K562 (cell line): ENCODE measurements at regions not wholly inside any gene's neighbourhood (a gene's known extent, or its start where the extent isn't known, plus 50 kb on each side); places are given as distances from the start of the nearest gene placed in this dataset.

ENCODE experiments used
- ATAC-seq: fragments of 200-7000 bp; cut with Tn5 transposase; 3 replicates; pipeline ENCODE4 v1.9.1; 2020; ENCODE audit warnings: moderate library complexity
- BruUV-seq: library from RNA; stranded (reverse); fragments of 400-500 nt; replicated peaks from 2 replicates; lab custom pipeline; 2021; lab: Mats Ljungman, UMichigan
- CTCF ChIA-PET: fragments of 300-600 bp; formaldehyde crosslinking; extraction: SDS; loops from one replicate; lab custom pipeline; 2021; ENCODE audit warnings: low intra/inter-chr PET ratio; lab: Yijun Ruan, JAX
- POLR2A ChIA-PET: fragments of 300-600, 350-650 bp; sonication (Branson Sonifier 250); formaldehyde crosslinking; extraction: SDS; loops from one replicate; lab custom pipeline; 2021; ENCODE audit warnings: antibody characterized with exemption, inconsistent platforms; lab: Yijun Ruan, JAX
- DNase-seq, 4 experiments: peaks; one replicate each; pipeline versions ENCODE4 v3.0.0 to v3.0.0-alpha.2; 2011 to 2018; ENCODE audit warnings: low spot score in 3 of 4, mixed read lengths in 3 of 4; ENCODE audit errors: extremely low read depth in 1 of 4
- FAIRE-seq: peaks from 2 replicates; lab custom pipeline; 2011; peaks lifted over from hg19 to GRCh38; lab: Jason Lieb, UNC
- H2AFZ ChIP-seq: 2 replicates; pipeline ENCODE4 v1.6.0; 2011; ENCODE audit warnings: low read depth, low read length, control low read depth, inconsistent platforms
- H3K27ac ChIP-seq: fragments of 200-600 bp; 3 replicates; pipeline ENCODE4 v1.8.0; 2011; ENCODE audit warnings: low read depth, mild to moderate bottlenecking, control low read depth, inconsistent platforms, low read length, moderate library complexity, mixed read lengths; ENCODE audit errors: extremely low read depth
- H3K27me3 ChIP-seq, 2 experiments: fragments of 300-600 bp in 1 of 2; 2 replicates in 1 of 2; 3 replicates in 1 of 2; pipeline versions ENCODE4 v1.6.0 to v1.8.0; 2011; ENCODE audit warnings: inconsistent platforms in 2 of 2, low read length in 2 of 2, mild to moderate bottlenecking in 1 of 2, mixed read lengths in 1 of 2, moderate library complexity in 1 of 2; ENCODE audit not compliant: control insufficient read depth in 2 of 2, insufficient read depth in 2 of 2
- H3K36me3 ChIP-seq: fragments of 300-600 bp; 3 replicates; pipeline ENCODE4 v1.8.0; 2011; ENCODE audit warnings: mild to moderate bottlenecking, low read length, inconsistent platforms; ENCODE audit not compliant: control insufficient read depth, insufficient read depth
- H3K4me1 ChIP-seq, 2 experiments: fragments of 200-600 bp in 1 of 2; replicated peaks in 1 of 2; 2 replicates in 1 of 2; 3 replicates in 1 of 2; pipeline versions ENCODE4 v1.5.1 to v1.8.0; 2011; ENCODE audit warnings: inconsistent platforms in 2 of 2, low read length in 2 of 2, mild to moderate bottlenecking in 1 of 2, mixed read lengths in 1 of 2, moderate library complexity in 1 of 2; ENCODE audit not compliant: control insufficient read depth in 2 of 2, insufficient read depth in 2 of 2
- H3K4me2 ChIP-seq: 2 replicates; pipeline ENCODE4 v1.6.1; 2011; ENCODE audit warnings: low read length, control low read depth, inconsistent platforms, mixed read lengths; ENCODE audit not compliant: insufficient read depth
- H3K4me3 ChIP-seq: fragments of 200-600 bp; sonication (generic), shearing (Covaris generic); 2 replicates; pipeline ENCODE4 v1.5.1; 2016; ENCODE audit warnings: control low read depth, inconsistent platforms
- H3K79me2 ChIP-seq: fragments of 200-600 bp; 3 replicates; pipeline ENCODE4 v1.8.0; 2011; ENCODE audit warnings: low read length, inconsistent platforms; ENCODE audit not compliant: control insufficient read depth, insufficient read depth
- H3K9ac ChIP-seq, 2 experiments: 2 replicates each; pipeline versions ENCODE4 v1.6.0 to v1.6.1; 2011; ENCODE audit warnings: low read depth in 2 of 2, low read length in 2 of 2, control low read depth in 1 of 2, inconsistent platforms in 1 of 2, mild to moderate bottlenecking in 1 of 2, mixed read lengths in 1 of 2; ENCODE audit not compliant: insufficient read depth in 1 of 2
- H3K9me1 ChIP-seq: one replicate; pipeline ENCODE4 v1.6.0; 2011; ENCODE audit warnings: inconsistent platforms, mild to moderate bottlenecking, low read length, moderate library complexity; ENCODE audit not compliant: control insufficient read depth, insufficient read depth
- H3K9me3 ChIP-seq: replicated peaks from 2 replicates; pipeline ENCODE4 v1.5.1; 2011; ENCODE audit warnings: low read depth, low read length, inconsistent platforms; ENCODE audit not compliant: control insufficient read depth, insufficient read depth
- H4K20me1 ChIP-seq: replicated peaks from 2 replicates; pipeline ENCODE4 v1.6.1; 2011; ENCODE audit warnings: low read length, inconsistent platforms, mixed read lengths; ENCODE audit not compliant: control insufficient read depth, insufficient read depth
- BCOR ChIP-seq: fragments of 450-650 bp; IDR thresholded peaks from 2 replicates; pipeline ENCODE4 v1.6.1; 2016
- DPF2 ChIP-seq: fragments of 450-650 bp; IDR thresholded peaks from 2 replicates; pipeline ENCODE4 v1.6.1; 2016
- GABPB2 ChIP-seq: fragments of 250-450 bp; sonication (Bioruptor Pico); conservative IDR thresholded peaks from 2 replicates; pipeline ENCODE4 v1.5.1; 2021; ENCODE audit warnings: mild to moderate bottlenecking
- HMGN3 ChIP-seq: IDR thresholded peaks from 2 replicates; pipeline ENCODE4 v1.6.1; 2011; ENCODE audit warnings: borderline replicate concordance, low read depth, mild to moderate bottlenecking, mixed read lengths, low read length; ENCODE audit not compliant: insufficient read length; ENCODE audit errors: extremely low read depth
- NCOR1 ChIP-seq: fragments of 450-650 bp; IDR thresholded peaks from 2 replicates; pipeline ENCODE4 v1.6.1; 2016; ENCODE audit warnings: mild to moderate bottlenecking, moderate library complexity
- RB1 ChIP-seq: fragments of 450-650 bp; IDR thresholded peaks from 2 replicates; pipeline ENCODE4 v1.6.1; 2017; ENCODE audit warnings: low read depth, mild to moderate bottlenecking
- SLC30A9 ChIP-seq: fragments of 250-450 bp; sonication (Bioruptor Pico); IDR thresholded peaks from 2 replicates; pipeline ENCODE4 v1.8.0; 2022; ENCODE audit warnings: mild to moderate bottlenecking, moderate library complexity
- ZFP1 ChIP-seq: fragments of 450-650 bp; formaldehyde crosslinking; IDR thresholded peaks from 2 replicates; pipeline ENCODE4 v1.4.0; 2020; ENCODE audit warnings: mild to moderate bottlenecking, mixed read lengths
- ZNF134 ChIP-seq: fragments of 250-450 bp; sonication (Bioruptor Pico); conservative IDR thresholded peaks from 2 replicates; pipeline ENCODE4 v1.4.0; 2020
- WGBS: fragments of 100-300 bp; shearing (Covaris generic); methylation state at CpG from one replicate; pipeline ENCODE4 v1.1.6; 2016; ENCODE audit warnings: low coverage, mixed read lengths; ENCODE audit not compliant: insufficient coverage; ENCODE audit errors: missing lambda C conversion rate; 5-methylcytosine and 5-hydroxymethylcytosine counted together
- in situ Hi-C: fragments of 300-500 bp; cut with MboI; formaldehyde crosslinking; loops from 4 replicates; pipeline ENCODE4 v1.15.0; 2018; ENCODE audit warnings: inconsistent platforms, mixed read lengths
- intact Hi-C: fragments of 100-400 bp; cut with micrococcal nuclease; formaldehyde crosslinking; loops from 2 replicates; pipeline ENCODE4 v1.14.2; 2022
- TF ChIP-seq, protein P1 (sequence below): conservative IDR thresholded peaks from 2 replicates; pipeline ENCODE4 v1.6.1; 2011; ENCODE audit warnings: low read depth, mild to moderate bottlenecking, low read length; ENCODE audit not compliant: control insufficient read depth

DNA sequence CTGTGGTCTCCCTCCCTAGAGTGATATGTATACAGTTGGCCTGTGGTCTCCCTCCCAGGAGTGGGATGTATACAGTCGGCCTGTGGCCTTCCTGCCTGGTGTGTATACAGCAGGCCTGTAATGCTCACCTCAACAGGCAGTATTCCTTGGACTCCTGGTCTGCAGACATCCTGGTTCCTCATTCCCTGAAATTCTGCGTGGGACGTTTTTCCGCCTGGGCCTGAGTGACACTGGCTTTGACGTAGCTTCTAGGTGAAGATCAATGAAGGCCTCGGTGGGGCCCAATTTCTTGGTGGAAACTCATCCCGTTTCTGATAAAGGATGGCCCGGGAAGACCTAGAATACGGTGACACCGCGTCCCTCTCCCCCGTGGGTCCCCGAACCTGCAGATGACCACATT, 98.7 kb upstream of the PPP2R3B start:
- no peaks in the 10 kb centered on the region for H3K79me2 ChIP-seq
- in situ Hi-C loops, result no loop called here
- DNase-seq (no peak), FAIRE-seq (no peak), ATAC-seq (no peak)
- H4K20me1 ChIP-seq, result no peaks in the 10 kb centered on the region
- H3K4me1 ChIP-seq, result no peaks in the 10 kb centered on the region
- CTCF ChIA-PET, result no interaction called here
- no peak overlapping the region for H2AFZ ChIP-seq
- H3K4me2 ChIP-seq, result no peak overlapping the region
- POLR2A ChIA-PET, result no interaction called here
- H3K9me1 ChIP-seq, result no peaks in the 10 kb centered on the region
- H3K27ac ChIP-seq, result no peak overlapping the region
- no peak overlapping the region for H3K9ac ChIP-seq
- BruUV-seq, result no TSS peak
- TF ChIP-seq BCOR (no peak), GABPB2 (CRISPR knock-in tag) (no peak), DPF2 (no peak), ZNF134 (CRISPR knock-in tag) (no peak), ZFP1 (CRISPR knock-in tag) (no peak), SLC30A9 (CRISPR knock-in tag) (no peak), HMGN3 (no peak), NCOR1 (no peak), RB1 (no peak)
- TF ChIP-seq, protein P1, sequence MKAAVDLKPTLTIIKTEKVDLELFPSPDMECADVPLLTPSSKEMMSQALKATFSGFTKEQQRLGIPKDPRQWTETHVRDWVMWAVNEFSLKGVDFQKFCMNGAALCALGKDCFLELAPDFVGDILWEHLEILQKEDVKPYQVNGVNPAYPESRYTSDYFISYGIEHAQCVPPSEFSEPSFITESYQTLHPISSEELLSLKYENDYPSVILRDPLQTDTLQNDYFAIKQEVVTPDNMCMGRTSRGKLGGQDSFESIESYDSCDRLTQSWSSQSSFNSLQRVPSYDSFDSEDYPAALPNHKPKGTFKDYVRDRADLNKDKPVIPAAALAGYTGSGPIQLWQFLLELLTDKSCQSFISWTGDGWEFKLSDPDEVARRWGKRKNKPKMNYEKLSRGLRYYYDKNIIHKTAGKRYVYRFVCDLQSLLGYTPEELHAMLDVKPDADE, result no peak
- H3K27me3 ChIP-seq, result no peaks in the 10 kb centered on the region
- intact Hi-C loops, result no loop called here
- no peaks in the 10 kb centered on the region for H3K9me3 ChIP-seq
- no peaks in the 10 kb centered on the region for H3K36me3 ChIP-seq
- H3K4me3 ChIP-seq, result no peak overlapping the region
- 12% methylated on average over 9 of the region's 13 CpGs for WGBS
